Left colon (tissue), 2 donors: ENCODE measurements at regions not wholly inside any gene's neighbourhood (a gene's known extent, or its start where the extent isn't known, plus 50 kb on each side); places are given as distances from the start of the nearest gene placed in this dataset.

ENCODE experiments used
- ATAC-seq: fragments of 200-7000 bp; cut with Tn5 transposase; one replicate; pipeline ENCODE4 v1.9.1; 2020; ENCODE audit warnings: mild to moderate bottlenecking, moderate library complexity
- DNase-seq, 2 donors: peaks; one replicate each; pipeline ENCODE4 v3.0.0-alpha.2; 2020
- intact Hi-C, 2 donors: fragments of 100-400 bp; cut with DNase I in 1 of 2; cut with micrococcal nuclease in 1 of 2; formaldehyde crosslinking; loops; one replicate each; pipeline versions ENCODE4 v1.11.2 to v1.14.0; 2022; cut with DNase I, micrococcal nuclease
- donor health status: DM: no; HTN: no; CAD: no.
- donor health status: DM: yes; HTN: yes; CAD: no.

DNA sequence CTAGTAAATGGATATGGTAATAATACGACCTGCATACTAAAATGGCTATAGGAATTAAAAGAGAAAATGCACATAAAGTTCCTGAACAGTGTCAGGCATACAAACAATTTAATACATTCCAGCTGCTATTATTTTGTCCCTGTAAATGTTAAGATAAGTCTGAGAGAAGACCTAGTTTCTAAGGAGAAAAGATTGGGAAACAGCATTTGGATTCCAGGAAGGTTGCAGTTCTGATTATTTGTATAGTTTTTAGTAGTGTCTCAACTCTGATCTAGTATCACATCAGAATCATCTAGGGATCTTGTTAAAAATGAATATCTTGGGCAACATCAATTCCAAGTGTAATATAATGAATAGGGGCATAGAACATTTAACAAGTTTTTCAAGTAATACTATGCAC is 905.7 kb downstream of the NSUN3 start:
- DNase-seq (no peak), ATAC-seq (no peak)
- intact Hi-C loops = no loop called here

DNA sequence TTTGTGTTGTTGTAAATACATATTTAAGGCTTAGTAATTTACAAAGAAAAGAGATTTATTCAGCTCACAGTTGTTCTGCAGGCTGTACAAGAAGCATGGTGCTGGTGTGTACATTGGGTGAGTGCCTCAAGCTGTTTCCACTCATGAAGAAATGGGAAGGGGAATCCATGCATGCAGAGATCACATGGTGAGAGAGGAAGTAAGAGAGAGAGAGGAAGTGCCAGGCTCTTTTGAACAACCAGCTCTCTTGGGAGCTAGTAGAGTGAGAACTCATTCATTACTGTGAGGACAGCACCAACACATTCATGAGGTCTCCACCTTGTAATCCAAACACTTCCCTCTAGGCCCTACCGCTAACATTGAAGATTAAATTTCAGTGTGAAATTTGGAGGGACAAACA is 909.2 kb downstream of the NSUN3 start:
- intact Hi-C loops = no loop called here
- DNase-seq = no peak
- ATAC-seq = no peak

GRCh38 chr3:94978084-94978483 is 915.2 kb downstream of the NSUN3 start:
- ATAC-seq (no peak), DNase-seq (no peak)
- intact Hi-C loops = no loop called here

DNA sequence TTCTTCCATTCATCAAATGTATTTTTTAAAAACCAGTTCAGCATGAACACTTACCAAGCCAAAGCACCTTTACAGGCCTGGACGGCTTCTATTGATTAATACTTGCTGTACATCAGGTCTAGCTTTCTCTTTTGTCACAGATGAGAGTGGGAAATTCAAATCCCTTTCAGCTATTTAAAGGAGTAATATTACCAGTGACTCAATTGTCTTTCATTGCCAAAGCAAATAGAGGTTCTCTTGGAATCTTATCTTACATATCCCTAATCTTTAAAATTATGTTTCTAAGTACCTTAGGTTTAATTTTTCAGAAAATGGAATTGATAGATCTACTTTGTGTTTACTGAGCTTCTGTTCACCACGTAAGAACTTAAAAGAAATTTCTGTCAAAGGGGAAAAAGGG is 922.9 kb downstream of the NSUN3 start:
- intact Hi-C loops = no loop called here
- no peak for ATAC-seq
- DNase-seq = no peak

- DNase-seq = no peak
- intact Hi-C loops = no loop called here
- ATAC-seq = no peak
Measured at GRCh38 chr3:94990952-94991705, 928.3 kb downstream of the NSUN3 start.

DNA sequence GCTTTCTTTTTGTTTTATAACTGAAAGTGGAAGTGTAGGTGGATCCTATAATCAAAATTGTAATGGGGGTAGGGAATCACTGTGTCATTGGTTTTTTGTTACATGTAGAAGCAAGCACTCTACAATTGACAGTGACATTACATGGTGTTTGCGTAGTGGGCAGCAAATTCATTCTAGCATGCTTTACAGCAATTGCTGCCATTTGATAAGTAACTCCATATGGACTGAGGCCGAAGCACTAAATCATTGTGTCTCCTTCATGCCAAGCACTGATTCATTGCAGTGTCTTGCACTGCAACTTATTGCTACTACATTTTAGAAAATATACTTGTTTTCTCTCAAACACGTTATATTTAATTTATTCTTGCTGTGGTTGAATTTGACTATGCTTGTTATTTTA is 933.9 kb downstream of the NSUN3 start:
- intact Hi-C loops = no loop called here
- no peak for DNase-seq
- no peak for ATAC-seq

- ATAC-seq (no peak), DNase-seq (no peak)
- intact Hi-C loops = no loop called here
Measured at GRCh38 chr3:95002438-95003046, 939.7 kb downstream of the NSUN3 start.

DNA sequence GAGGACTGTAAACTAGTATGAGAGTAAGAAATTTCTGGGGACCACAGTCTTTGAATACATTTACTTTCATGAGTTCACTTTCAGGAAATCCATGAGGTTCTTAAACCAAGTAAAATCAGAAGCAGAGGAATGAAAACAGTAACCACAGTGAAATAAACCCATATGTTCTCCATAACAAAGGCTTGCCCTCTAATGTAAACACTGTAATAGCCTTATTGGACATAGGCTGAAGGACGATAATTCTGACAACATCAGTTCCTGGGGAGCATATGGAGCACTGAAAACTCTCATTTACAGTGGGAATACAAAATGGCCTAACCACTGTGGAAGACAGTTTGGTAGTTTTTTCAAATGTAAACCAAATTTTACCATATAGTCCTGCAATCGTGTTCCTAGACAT is 965.8 kb downstream of the NSUN3 start:
- intact Hi-C loops = no loop called here
- DNase-seq (no peak), ATAC-seq (peak; percentile 69)

DNA sequence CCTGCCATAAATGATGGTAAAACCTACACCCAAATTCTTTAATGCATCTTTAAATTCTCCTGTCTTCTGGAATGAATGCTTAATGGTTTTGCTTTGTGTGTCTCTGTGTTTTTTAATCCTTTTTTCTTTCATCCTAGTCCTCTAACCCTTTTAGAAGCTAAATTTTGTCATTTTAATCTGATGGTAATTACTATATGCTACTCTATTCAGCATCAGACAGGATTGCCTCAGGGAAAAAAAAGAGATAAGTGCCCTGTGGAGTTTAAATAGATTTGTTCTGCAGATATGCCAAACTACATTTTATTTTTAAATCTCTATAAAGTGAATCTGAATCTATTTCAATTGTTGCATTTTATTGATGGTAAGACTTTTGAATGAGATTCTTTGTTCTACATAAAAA is 966.8 kb downstream of the NSUN3 start:
- DNase-seq = no peak
- intact Hi-C loops = no loop called here
- ATAC-seq = no peak

DNA sequence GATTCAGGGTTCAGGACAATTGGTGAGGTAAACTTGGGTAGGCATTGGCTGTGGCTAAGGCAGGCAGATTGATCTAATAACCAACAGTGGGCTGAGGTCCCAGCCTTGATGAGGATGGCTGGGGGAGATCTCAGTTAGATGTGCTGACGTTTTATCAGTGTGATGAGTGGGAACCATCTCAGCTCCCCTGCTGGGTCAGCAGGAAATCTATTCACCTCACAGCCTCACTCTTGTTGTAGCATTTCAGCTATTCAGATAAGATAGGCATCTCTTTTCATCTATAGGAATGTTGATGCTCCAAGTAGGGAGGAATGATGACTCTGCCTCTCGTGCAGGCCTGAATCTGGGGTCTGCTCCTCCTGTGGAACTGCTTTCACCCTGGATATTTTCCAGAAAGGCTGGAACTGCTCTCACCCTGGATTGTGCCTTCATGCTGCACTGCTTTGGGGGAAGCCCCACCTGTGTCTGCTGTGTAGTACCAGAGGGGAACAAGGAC is 973.7 kb downstream of the NSUN3 start:
- DNase-seq (no peak), ATAC-seq (no peak)
- intact Hi-C loops = no loop called here

- DNase-seq = no peak
- intact Hi-C loops = no loop called here
- ATAC-seq = no peak
Measured at GRCh38 chr3:95037097-95037496, 974.2 kb downstream of the NSUN3 start.

GRCh38 chr3:95037927-95038326 is 975.1 kb downstream of the NSUN3 start:
- no peak for DNase-seq
- intact Hi-C loops = no loop called here
- no peak for ATAC-seq

- no peak for ATAC-seq
- DNase-seq = no peak
- intact Hi-C loops = no loop called here
Measured at GRCh38 chr3:95044101-95044500, 981.2 kb downstream of the NSUN3 start.

DNA sequence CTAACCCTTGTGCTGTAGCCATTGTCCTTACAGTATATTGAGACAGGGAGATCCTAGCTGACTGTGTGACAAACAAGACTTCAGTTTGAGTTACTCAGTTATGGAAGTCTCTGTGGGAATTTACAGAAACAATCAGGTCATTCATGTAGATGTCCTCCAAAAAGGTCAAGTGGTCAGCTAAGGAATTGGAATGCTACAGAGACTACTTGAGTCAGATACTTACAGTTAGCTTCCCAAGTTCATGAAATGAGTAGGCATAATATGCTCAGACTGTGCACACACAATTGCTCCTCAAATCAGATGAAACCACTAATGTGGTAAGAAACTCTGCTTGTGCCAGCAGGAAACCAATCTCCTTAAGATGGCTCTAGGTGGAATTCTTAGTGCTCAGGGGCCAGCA is 985.7 kb downstream of the NSUN3 start:
- ATAC-seq = no peak
- intact Hi-C loops = no loop called here
- no peak for DNase-seq

DNA sequence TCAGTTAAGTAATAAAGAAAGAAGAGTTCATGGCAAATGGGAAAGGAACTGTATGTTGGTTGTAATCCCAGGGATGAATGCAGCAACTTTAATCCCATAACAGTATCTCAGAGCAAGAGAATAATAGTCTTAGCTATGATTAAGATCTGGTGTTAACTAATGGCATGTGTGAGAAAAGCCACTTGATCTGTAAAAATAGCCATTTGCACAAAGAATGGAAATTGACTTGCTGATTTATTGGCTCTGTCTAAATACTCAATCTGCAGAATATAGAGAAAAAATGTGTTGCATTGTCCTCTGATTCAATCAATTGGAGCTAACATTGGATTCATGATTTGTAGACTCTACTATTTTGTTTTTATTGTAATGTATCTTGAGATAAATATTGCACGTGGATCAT is 987.0 kb downstream of the NSUN3 start:
- DNase-seq = no peak
- ATAC-seq = no peak
- intact Hi-C loops = no loop called here

- intact Hi-C loops = no loop called here
- no peak for ATAC-seq
- no peak for DNase-seq
Measured at GRCh38 chr3:95055288-95055687, 992.4 kb downstream of the NSUN3 start.

- intact Hi-C loops = no loop called here
- ATAC-seq = no peak
- no peak for DNase-seq
Measured at GRCh38 chr3:95082191-95082590, 1019.3 kb downstream of the NSUN3 start.

DNA sequence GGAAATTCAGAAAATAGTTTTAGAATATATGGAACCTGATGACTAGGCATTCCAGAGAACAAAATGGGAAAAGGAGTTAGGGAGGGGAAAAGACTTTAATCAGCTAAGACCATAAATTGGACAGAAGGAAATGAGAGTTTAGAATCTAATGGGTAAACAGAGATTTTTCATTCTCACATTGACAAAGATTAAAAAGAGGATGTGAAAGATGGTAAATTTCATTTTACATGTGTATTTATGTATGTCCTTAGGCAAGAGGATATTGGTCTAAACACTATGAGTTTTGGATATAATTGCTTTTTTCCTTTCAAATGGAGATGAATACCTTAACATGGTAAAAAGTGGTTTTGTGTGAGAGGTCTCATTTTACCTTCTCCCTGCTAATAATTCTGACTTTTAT is 1021.9 kb downstream of the NSUN3 start:
- ATAC-seq (no peak), DNase-seq (no peak)
- intact Hi-C loops = no loop called here

GRCh38 chr3:95088464-95088863 is 1025.6 kb downstream of the NSUN3 start:
- intact Hi-C loops = no loop called here
- no peak for ATAC-seq
- DNase-seq = no peak

GRCh38 chr3:95097493-95097892 is 1034.6 kb downstream of the NSUN3 start:
- intact Hi-C loops = no loop called here
- ATAC-seq (no peak), DNase-seq (no peak)

DNA sequence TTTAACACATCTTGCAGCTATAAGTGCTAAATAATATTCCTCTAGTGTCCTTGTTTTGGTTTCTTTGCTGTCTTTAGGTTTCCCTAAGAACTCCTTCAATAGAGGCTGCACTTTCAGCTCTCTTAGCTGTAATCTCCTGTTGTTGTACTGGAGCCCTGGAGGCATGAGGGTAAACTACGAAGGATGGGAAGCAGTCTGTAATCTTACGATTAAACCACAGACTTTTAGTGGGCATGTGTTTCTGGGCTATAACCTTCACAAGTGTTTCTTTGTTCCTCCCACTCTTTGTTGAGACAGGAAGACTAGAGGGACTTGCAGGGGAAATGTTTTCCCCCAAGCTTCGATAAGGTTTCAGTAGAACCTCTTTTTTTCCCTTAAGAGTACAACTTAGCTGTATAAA is 1058.1 kb downstream of the NSUN3 start:
- intact Hi-C loops = no loop called here
- no peak for DNase-seq
- ATAC-seq = no peak
